Erythroblast (primary cell): ENCODE measurements at regions not wholly inside any gene's neighbourhood (a gene's known extent, or its start where the extent isn't known, plus 50 kb on each side); places are given as distances from the start of the nearest gene placed in this dataset.

Source experiments
- GATA1 ChIP-seq: IDR thresholded peaks from 2 replicates; pipeline ENCODE4 v1.6.1; 2011; ENCODE audit warnings: low read depth, mild to moderate bottlenecking, control low read depth, low read length, moderate library complexity
- POLR2A ChIP-seq: IDR thresholded peaks from 2 replicates; pipeline ENCODE4 v1.6.1; 2011; ENCODE audit warnings: mild to moderate bottlenecking, low read length

DNA sequence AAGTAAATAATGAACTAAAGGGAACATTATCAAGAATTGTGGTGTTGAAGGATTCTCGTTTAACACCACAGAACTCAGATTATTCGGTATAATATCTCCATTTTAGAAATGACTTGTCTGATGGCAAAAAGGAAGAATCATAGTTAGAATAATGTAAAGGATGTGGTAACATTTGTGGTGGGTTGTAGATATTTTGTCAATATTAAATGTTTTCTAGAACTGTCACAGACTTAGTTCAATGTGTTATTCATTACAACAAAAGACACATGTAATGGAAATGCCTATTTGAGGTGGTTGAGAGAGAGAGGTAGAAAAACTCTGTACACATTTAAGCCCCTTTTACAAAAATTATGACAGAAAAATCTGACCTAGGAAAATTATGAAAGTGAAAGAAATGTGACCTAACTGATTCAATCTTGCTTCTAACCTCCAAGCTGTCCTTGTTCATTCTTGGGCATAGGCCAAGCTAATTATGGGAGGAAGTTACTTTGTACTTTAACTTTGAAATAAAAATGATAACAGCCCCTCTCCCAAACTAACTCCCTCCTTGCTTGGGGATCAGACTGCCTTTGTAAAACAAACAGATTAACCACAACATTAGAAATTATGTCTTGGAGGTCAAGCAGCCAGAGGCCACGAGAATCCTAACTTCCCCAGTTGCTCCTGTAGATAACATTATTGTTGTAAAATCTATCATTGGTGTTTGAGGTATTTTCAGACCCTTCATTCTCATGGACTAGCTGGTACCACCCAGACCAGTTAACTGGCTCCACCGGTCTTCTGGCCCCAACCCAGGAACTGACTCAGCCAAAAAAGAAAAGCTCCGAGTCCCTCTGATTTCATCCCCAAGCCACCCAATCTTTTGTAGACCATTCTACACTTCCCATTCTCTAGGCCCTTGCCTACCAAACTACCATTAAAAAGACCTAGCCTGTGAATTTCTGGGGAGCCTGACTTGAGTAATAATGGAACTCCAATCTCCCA is 1287.8 kb upstream of the CDH8 start:
- TF ChIP-seq POLR2A, result no peak
- TF ChIP-seq GATA1, result no peak
